WERI-Rb-1 (cell line): ENCODE measurements at regions not wholly inside any gene's neighbourhood (a gene's known extent, or its start where the extent isn't known, plus 50 kb on each side); places are given as distances from the start of the nearest gene placed in this dataset.
"Not testable (repeated sequence)": the region's sequence is repeated elsewhere in the genome, so short reads cannot be mapped to it uniquely, and the experiment has no call there.

Source experiments
- DNase-seq: peaks from one replicate; pipeline ENCODE4 v3.0.0-alpha.2; 2020
- H3K27ac ChIP-seq: fragments of 250-450 bp; sonication (Bioruptor Pico); 2 replicates; pipeline ENCODE4 v1.5.1; 2020; ENCODE audit warnings: mild to moderate bottlenecking, moderate library complexity
- H3K27me3 ChIP-seq: fragments of 250-450 bp; sonication (Bioruptor Pico); 2 replicates; pipeline ENCODE4 v1.5.1; 2021; ENCODE audit warnings: mild to moderate bottlenecking, low read depth, moderate library complexity; ENCODE audit not compliant: insufficient read depth, severe bottlenecking
- H3K36me3 ChIP-seq: fragments of 250-450 bp; sonication (Bioruptor Pico); 2 replicates; pipeline ENCODE4 v1.5.1; 2020; ENCODE audit warnings: mild to moderate bottlenecking, moderate library complexity
- H3K4me3 ChIP-seq: 2 replicates; pipeline ENCODE4 v1.5.1; 2011; ENCODE audit warnings: low read depth, mild to moderate bottlenecking, control low read depth, low read length
- H3K9me3 ChIP-seq: fragments of 250-450 bp; sonication (Bioruptor Pico); 2 replicates; pipeline ENCODE4 v1.5.1; 2021; ENCODE audit warnings: mild to moderate bottlenecking, moderate library complexity; ENCODE audit not compliant: severe bottlenecking
- TF ChIP-seq, protein P1 (sequence below): IDR thresholded peaks from 2 replicates; pipeline ENCODE4 v1.5.1; 2011; ENCODE audit warnings: low read depth, mild to moderate bottlenecking, control low read depth, inconsistent platforms, low read length

DNA sequence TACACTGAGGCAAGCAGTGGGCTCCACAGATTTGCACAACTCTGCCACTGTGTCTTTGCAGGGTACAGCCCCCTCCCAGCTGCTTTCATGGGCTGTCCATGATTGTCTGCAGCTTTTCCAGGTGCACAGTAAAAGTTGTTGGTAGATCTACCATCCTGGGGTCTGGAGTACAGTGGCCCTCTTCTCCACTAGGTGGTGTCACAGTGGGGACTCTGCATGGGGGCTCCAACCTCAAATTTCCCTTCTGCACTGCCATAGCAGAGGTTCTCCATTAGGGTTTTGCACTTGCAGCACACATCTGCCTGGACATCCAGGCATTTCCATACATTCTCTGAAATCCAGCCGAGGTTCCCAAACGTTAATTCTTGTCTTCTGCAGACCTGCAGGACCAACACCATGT, 1002.3 kb downstream of the FAM133A start:
- no peak overlapping the region for H3K4me3 ChIP-seq
- no peaks in the 10 kb centered on the region for H3K9me3 ChIP-seq
- no peaks in the 10 kb centered on the region for H3K27me3 ChIP-seq
- DNase-seq, result no peak
- TF ChIP-seq, protein P1, sequence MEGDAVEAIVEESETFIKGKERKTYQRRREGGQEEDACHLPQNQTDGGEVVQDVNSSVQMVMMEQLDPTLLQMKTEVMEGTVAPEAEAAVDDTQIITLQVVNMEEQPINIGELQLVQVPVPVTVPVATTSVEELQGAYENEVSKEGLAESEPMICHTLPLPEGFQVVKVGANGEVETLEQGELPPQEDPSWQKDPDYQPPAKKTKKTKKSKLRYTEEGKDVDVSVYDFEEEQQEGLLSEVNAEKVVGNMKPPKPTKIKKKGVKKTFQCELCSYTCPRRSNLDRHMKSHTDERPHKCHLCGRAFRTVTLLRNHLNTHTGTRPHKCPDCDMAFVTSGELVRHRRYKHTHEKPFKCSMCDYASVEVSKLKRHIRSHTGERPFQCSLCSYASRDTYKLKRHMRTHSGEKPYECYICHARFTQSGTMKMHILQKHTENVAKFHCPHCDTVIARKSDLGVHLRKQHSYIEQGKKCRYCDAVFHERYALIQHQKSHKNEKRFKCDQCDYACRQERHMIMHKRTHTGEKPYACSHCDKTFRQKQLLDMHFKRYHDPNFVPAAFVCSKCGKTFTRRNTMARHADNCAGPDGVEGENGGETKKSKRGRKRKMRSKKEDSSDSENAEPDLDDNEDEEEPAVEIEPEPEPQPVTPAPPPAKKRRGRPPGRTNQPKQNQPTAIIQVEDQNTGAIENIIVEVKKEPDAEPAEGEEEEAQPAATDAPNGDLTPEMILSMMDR, result peak; percentile 21; the same call in 1 of the 2 replicates
- no peaks in the 10 kb centered on the region for H3K36me3 ChIP-seq
- no peak overlapping the region for H3K27ac ChIP-seq

GRCh38 chrX:94686071-94686470, 1012.1 kb downstream of the FAM133A start:
- no peak for DNase-seq
- Histone ChIP-seq H3K9me3 (no peaks in the 10 kb centered on the region), H3K36me3 (no peaks in the 10 kb centered on the region), H3K27ac (no peak overlapping the region), H3K4me3 (no peak overlapping the region), H3K27me3 (no peaks in the 10 kb centered on the region)
- TF ChIP-seq, protein P1, result no peak

- no peak for DNase-seq
- TF ChIP-seq, protein P1, result no peak
- H3K27me3 ChIP-seq, result peaks cover 24% of the 10 kb centered on the region
- no peak overlapping the region for H3K27ac ChIP-seq
- H3K36me3 ChIP-seq, result no peaks in the 10 kb centered on the region
- H3K4me3 ChIP-seq, result no peak overlapping the region
- no peaks in the 10 kb centered on the region for H3K9me3 ChIP-seq
Measured at GRCh38 chrX:94695910-94696309, 1021.9 kb downstream of the FAM133A start.

DNA sequence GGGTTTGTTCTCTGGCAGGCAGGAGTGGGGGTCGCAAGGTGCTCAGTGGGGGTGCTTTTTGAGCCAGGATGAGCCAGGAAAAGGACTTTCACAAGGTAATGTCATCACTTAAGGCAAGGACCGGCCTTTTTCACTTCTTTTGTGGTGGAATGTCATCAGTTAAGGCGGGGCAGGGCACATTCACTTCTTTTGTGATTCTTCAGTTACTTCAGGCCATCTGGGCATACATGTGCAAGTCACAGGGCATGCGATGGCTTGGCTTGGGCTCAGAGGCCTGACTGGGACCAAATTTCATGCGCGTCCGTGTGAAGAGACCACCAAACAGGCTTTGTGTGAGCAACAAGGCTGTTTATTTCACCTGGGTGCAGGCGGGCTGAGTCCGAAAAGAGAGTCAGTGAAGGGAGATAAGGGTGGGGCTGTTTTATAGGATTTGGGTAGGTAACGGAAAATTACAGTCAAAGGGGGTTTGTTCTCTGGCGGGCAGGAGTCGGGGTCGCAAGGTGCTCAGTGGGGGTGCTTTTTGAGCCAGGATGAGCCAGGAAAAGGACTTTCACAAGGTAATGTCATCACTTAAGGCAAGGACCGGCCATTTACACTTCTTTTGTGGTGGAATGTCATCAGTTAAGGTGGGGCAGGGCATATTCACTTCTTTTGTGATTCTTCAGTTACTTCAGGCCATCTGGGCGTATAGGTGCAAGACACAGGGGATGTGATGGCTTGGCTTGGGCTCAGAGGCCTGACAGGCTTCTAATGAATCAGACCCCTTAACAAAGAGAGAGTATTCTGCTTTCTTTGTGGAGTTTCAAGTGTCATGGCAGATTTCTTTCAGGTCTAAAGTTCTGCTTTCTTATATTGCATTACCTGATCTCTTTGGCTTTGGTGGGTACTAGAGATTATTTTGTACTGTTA, 1030.6 kb downstream of the FAM133A start:
- H3K27me3 ChIP-seq, result peaks cover 22% of the 10 kb centered on the region
- DNase-seq, H3K9me3 ChIP-seq, H3K36me3 ChIP-seq, H3K4me3 ChIP-seq, H3K27ac ChIP-seq: not testable (repeated sequence)

- DNase-seq, result no peak
- H3K9me3 ChIP-seq, result no peaks in the 10 kb centered on the region
- no peaks in the 10 kb centered on the region for H3K36me3 ChIP-seq
- H3K4me3 ChIP-seq, result no peak overlapping the region
- TF ChIP-seq, protein P1, result no peak
- peaks cover 38% of the 10 kb centered on the region for H3K27me3 ChIP-seq
- no peak overlapping the region for H3K27ac ChIP-seq
Measured at GRCh38 chrX:94721386-94721785, 1047.4 kb downstream of the FAM133A start.

DNA sequence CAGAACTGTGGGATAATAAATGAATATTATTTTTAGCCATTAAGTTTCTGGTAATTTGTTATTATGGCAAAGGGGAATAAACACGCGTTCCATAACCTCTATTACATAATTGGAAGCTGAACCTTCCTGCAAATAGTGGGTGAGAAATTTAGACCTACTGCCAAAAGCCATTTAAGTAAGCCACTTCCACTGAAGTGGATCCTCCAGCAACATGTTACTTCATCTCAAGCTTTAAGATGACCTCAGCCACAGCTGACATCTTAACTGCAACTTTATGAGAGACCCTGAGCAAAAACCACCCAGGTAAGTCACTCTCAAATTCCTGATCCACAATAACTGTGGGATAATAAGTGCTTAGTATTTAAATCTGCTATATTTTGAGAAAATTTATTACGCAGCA, 1048.6 kb downstream of the FAM133A start:
- H3K27me3 ChIP-seq, result peaks cover 31% of the 10 kb centered on the region
- no peak overlapping the region for H3K4me3 ChIP-seq
- H3K27ac ChIP-seq, result no peak overlapping the region
- TF ChIP-seq, protein P1, result no peak
- H3K9me3 ChIP-seq, result no peaks in the 10 kb centered on the region
- DNase-seq, result no peak
- H3K36me3 ChIP-seq, result no peaks in the 10 kb centered on the region
